Endothelial cell of umbilical vein (primary cell): ENCODE measurements at regions not wholly inside any gene's neighbourhood (a gene's known extent, or its start where the extent isn't known, plus 50 kb on each side); places are given as distances from the start of the nearest gene placed in this dataset.

Experiments used
- BruUV-seq: library from RNA; stranded (reverse); fragments of 400-500 nt; replicated peaks from 2 replicates; lab custom pipeline; 2021; lab: Mats Ljungman, UMichigan
- CTCF ChIA-PET: fragments of 300-600, 350-600 bp; sonication (Branson Sonifier 250); formaldehyde crosslinking; loops from one replicate; lab custom pipeline; 2021; ENCODE audit warnings: antibody characterized with exemption, inconsistent platforms; lab: Charles Lee
- POLR2A ChIA-PET: fragments of 300-600, 350-600 bp; sonication (Branson Sonifier 250); formaldehyde crosslinking; loops from one replicate; lab custom pipeline; 2021; ENCODE audit warnings: antibody characterized with exemption, inconsistent platforms; lab: Charles Lee
- DNase-seq: peaks from one replicate; pipeline ENCODE4 v3.0.0-alpha.2; 2011; ENCODE audit warnings: low read depth, low spot score
- FAIRE-seq: peaks from 2 replicates; lab custom pipeline; 2011; peaks lifted over from hg19 to GRCh38; lab: Jason Lieb, UNC
- H2AFZ ChIP-seq: 2 replicates; pipeline ENCODE4 v1.6.0; 2012; ENCODE audit warnings: low read depth, low read length, control low read depth, inconsistent platforms
- H3K27ac ChIP-seq: 2 replicates; pipeline ENCODE4 v1.5.1; 2011; ENCODE audit warnings: low read depth, mild to moderate bottlenecking, control low read depth, low read length, moderate library complexity; ENCODE audit not compliant: insufficient read depth
- H3K27me3 ChIP-seq, 2 experiments: 2 replicates each; pipeline versions ENCODE4 v1.6.0 to v1.6.1; 2011; ENCODE audit warnings: low read length in 2 of 2, mixed read lengths in 1 of 2; ENCODE audit not compliant: control insufficient read depth in 2 of 2, insufficient read depth in 2 of 2
- H3K36me3 ChIP-seq, 2 experiments: 2 replicates in 1 of 2; 3 replicates in 1 of 2; pipeline ENCODE4 v1.5.1; 2011; ENCODE audit warnings: low read length in 2 of 2, mild to moderate bottlenecking in 1 of 2, moderate library complexity in 1 of 2; ENCODE audit not compliant: control insufficient read depth in 2 of 2, insufficient read depth in 2 of 2; ENCODE audit errors: extremely low read depth in 1 of 2
- H3K4me1 ChIP-seq: 3 replicates; pipeline ENCODE4 v1.5.1; 2011; ENCODE audit warnings: mild to moderate bottlenecking, low read length; ENCODE audit not compliant: control insufficient read depth, insufficient read depth; ENCODE audit errors: extremely low read depth
- H3K4me2 ChIP-seq: 2 replicates; pipeline ENCODE4 v1.6.1; 2011; ENCODE audit warnings: low read length, control low read depth, mixed read lengths; ENCODE audit not compliant: insufficient read depth
- H3K4me3 ChIP-seq, 3 experiments: fragments of 200-600 bp in 1 of 3; sonication (generic), shearing (Covaris generic) in 1 of 3; replicated peaks in 1 of 3; 2 replicates each; pipeline ENCODE4 v1.5.1; 2011 to 2016; ENCODE audit warnings: control low read depth in 3 of 3, low read length in 3 of 3, mild to moderate bottlenecking in 2 of 3, inconsistent platforms in 1 of 3, low read depth in 1 of 3, moderate library complexity in 1 of 3; ENCODE audit not compliant: insufficient read depth in 1 of 3
- H3K79me2 ChIP-seq: 2 replicates; pipeline ENCODE4 v1.6.0; 2012; ENCODE audit warnings: low read length, inconsistent platforms; ENCODE audit not compliant: control insufficient read depth, insufficient read depth
- H3K9ac ChIP-seq: replicated peaks from 2 replicates; pipeline ENCODE3; 2011; ENCODE audit warnings: low read length, control low read depth; ENCODE audit not compliant: insufficient read depth; ENCODE audit errors: extremely low read depth
- H3K9me1 ChIP-seq: replicated peaks from 3 replicates; pipeline ENCODE4 v1.6.0; 2011; ENCODE audit warnings: mild to moderate bottlenecking, low read length; ENCODE audit not compliant: control insufficient read depth, insufficient read depth; ENCODE audit errors: extremely low read depth
- H3K9me3 ChIP-seq: replicated peaks from 2 replicates; pipeline ENCODE4 v1.5.1; 2012; ENCODE audit warnings: low read length, inconsistent platforms; ENCODE audit not compliant: control insufficient read depth, insufficient read depth
- H4K20me1 ChIP-seq: replicated peaks from 2 replicates; pipeline ENCODE3; 2011; ENCODE audit warnings: mild to moderate bottlenecking, low read length; ENCODE audit not compliant: control insufficient read depth, insufficient read depth; ENCODE audit errors: extremely low read depth
- FOS ChIP-seq: IDR thresholded peaks from 2 replicates; pipeline ENCODE4 v1.6.1; 2011; ENCODE audit warnings: mild to moderate bottlenecking, low read length, moderate library complexity, borderline replicate concordance; ENCODE audit not compliant: insufficient read depth
- POLR2A ChIP-seq: IDR thresholded peaks from 2 replicates; pipeline ENCODE4 v1.6.1; 2012; ENCODE audit warnings: low read depth, mild to moderate bottlenecking, control low read depth, low read length
- POLR2AphosphoS5 ChIP-seq: IDR thresholded peaks from 2 replicates; pipeline ENCODE4 v1.6.1; 2012; ENCODE audit warnings: low read depth, mild to moderate bottlenecking, control low read depth, low read length, moderate library complexity; ENCODE audit not compliant: insufficient read depth
- dilution Hi-C: fragments of 300-500 bp; cut with MboI; formaldehyde crosslinking; loops from one replicate; pipeline ENCODE4 v1.15.0; 2019; ENCODE audit warnings: low sequenced_read_pairs; ENCODE audit not compliant: extremely low pct_ligation_motif_present
- intact Hi-C: fragments of 100-400 bp; cut with micrococcal nuclease; formaldehyde crosslinking; loops from one replicate; pipeline ENCODE4 v1.10.0; 2022

DNA sequence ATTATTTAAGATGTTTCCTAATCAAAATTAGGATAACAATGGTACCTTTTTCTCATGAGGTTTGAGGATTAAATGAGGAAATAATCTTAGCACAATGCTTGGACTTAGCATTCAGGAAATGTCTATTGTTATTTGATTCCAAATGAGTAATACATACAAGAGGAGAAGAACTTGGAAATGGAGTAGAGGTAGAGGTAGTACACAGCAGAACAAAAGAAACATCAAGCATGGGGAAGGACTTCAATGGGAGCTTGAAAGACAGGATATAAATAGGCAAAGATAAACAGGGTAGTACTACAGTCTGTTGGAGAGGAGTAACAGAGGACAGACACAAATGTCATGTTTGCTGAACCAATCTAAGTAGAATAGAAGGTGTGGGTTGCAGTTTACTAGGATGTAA, 59.5 kb upstream of the RGS2 start:
- no peak overlapping the region for H2AFZ ChIP-seq
- DNase-seq (peak; percentile 64), FAIRE-seq (peak; percentile 47)
- no peak overlapping the region for H3K27ac ChIP-seq
- no peak overlapping the region for H3K4me3 ChIP-seq
- H3K9me3 ChIP-seq: no peaks in the 10 kb centered on the region
- H3K9me1 ChIP-seq: no peaks in the 10 kb centered on the region
- BruUV-seq: no TSS peak
- intact Hi-C loops: no loop called here
- no peak overlapping the region for H3K4me2 ChIP-seq
- ChIA-PET POLR2A (no interaction called here), CTCF (no interaction called here)
- H4K20me1 ChIP-seq: no peaks in the 10 kb centered on the region
- no peaks in the 10 kb centered on the region for H3K27me3 ChIP-seq
- TF ChIP-seq FOS (peak; percentile 36), POLR2A (no peak)
- no peaks in the 10 kb centered on the region for H3K36me3 ChIP-seq
- dilution Hi-C loops: no loop called here
- peaks cover 3% of the 10 kb centered on the region for H3K4me1 ChIP-seq
- H3K9ac ChIP-seq: no peak overlapping the region
- no peaks in the 10 kb centered on the region for H3K79me2 ChIP-seq

GRCh38 chr1:192751260-192751659, 57.6 kb upstream of the RGS2 start:
- Histone ChIP-seq H3K79me2 (no peaks in the 10 kb centered on the region), H3K4me1 (peaks cover 3% of the 10 kb centered on the region), H3K36me3 (no peaks in the 10 kb centered on the region), H3K9me1 (no peaks in the 10 kb centered on the region), H3K4me2 (no peak overlapping the region), H3K9ac (no peak overlapping the region), H2AFZ (no peak overlapping the region), H3K9me3 (no peaks in the 10 kb centered on the region), H3K27ac (no peak overlapping the region), H4K20me1 (no peaks in the 10 kb centered on the region), H3K27me3 (no peaks in the 10 kb centered on the region), H3K4me3 (no peak overlapping the region)
- no TSS peak for BruUV-seq
- dilution Hi-C loops (no loop called here), intact Hi-C loops (no loop called here)
- TF ChIP-seq POLR2AphosphoS5: no peak
- TF ChIP-seq FOS: no peak
- ChIA-PET POLR2A (no interaction called here), CTCF (no interaction called here)
- DNase-seq (no peak), FAIRE-seq (no peak)
